ENCODE measurements at regions not wholly inside any gene's neighbourhood (a gene's known extent, or its start where the extent isn't known, plus 50 kb on each side); places are given as distances from the start of the nearest gene placed in this dataset.

DNA sequence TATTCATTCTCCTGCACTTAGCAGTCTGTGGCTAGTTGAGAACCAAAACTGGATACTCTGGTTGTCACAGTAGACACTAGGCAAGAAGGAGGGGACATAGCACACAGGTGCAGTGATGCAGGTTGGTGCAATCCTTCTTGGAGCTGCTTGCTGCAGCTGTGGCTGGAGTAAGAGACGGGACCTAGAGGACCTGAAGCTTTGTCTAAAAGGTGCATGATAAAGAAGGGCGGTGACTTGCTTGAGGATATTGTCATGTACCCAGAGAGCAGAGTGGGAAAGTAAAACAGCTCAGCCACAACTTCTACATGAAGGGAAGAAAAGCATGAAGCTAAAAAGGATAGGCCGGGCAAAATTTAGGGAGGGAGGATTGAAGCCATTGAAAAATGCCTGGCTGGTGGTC lies 304.1 kb upstream of the KIRREL3 start:
- Histone ChIP-seq H4K20me1 (ENCODE audit: insufficient read depth, low read length) (no peaks in the 10 kb centered on the region), H3K27ac (ENCODE audit: low read depth, low read length) (no peak overlapping the region), H3K27me3 (ENCODE audit: insufficient read depth, low read length) (no peaks in the 10 kb centered on the region), H3K4me3 (ENCODE audit: insufficient read depth, low read depth, low read length) (no peak overlapping the region), H3K79me2 (ENCODE audit: insufficient read depth, low read length) (no peaks in the 10 kb centered on the region), H2AFZ (ENCODE audit: low read depth, low read length) (no peak overlapping the region), H3K9ac (ENCODE audit: low read length) (no peak overlapping the region), H3K4me2 (ENCODE audit: low read length) (no peak overlapping the region), H3K9me3 (ENCODE audit: insufficient read depth, low read depth, low read length) (no peaks in the 10 kb centered on the region), H3K36me3 (ENCODE audit: insufficient read depth, low read length) (no peaks in the 10 kb centered on the region), H3K4me1 (ENCODE audit: insufficient read depth, low read length) (no peaks in the 10 kb centered on the region)
- no peaks in the 10 kb centered on the region for H3K4me1 Mint-ChIP-seq (ENCODE audit: low read depth, unreplicated experiment)
- H3K4me3 Mint-ChIP-seq (ENCODE audit: unreplicated experiment): no peak overlapping the region
- TF ChIP-seq, protein P1, sequence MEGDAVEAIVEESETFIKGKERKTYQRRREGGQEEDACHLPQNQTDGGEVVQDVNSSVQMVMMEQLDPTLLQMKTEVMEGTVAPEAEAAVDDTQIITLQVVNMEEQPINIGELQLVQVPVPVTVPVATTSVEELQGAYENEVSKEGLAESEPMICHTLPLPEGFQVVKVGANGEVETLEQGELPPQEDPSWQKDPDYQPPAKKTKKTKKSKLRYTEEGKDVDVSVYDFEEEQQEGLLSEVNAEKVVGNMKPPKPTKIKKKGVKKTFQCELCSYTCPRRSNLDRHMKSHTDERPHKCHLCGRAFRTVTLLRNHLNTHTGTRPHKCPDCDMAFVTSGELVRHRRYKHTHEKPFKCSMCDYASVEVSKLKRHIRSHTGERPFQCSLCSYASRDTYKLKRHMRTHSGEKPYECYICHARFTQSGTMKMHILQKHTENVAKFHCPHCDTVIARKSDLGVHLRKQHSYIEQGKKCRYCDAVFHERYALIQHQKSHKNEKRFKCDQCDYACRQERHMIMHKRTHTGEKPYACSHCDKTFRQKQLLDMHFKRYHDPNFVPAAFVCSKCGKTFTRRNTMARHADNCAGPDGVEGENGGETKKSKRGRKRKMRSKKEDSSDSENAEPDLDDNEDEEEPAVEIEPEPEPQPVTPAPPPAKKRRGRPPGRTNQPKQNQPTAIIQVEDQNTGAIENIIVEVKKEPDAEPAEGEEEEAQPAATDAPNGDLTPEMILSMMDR (IDR thresholded peaks at IDR 0.05; ENCODE audit: insufficient read depth, low read depth, low read length): no peak
- TF ChIP-seq EZH2 (IDR thresholded peaks at IDR 0.05; ENCODE audit: insufficient read depth, low read length): no peak
- peaks cover 7% of the 10 kb centered on the region for H3K27me3 Mint-ChIP-seq (ENCODE audit: low read depth, unreplicated experiment)
- FAIRE-seq (no peak), DNase-seq (ENCODE audit: low read depth) (no peak)
- no peaks in the 10 kb centered on the region for H3K9me3 Mint-ChIP-seq (ENCODE audit: unreplicated experiment)
- no peaks in the 10 kb centered on the region for H3K36me3 Mint-ChIP-seq (ENCODE audit: low read depth, unreplicated experiment)
- no peak overlapping the region for H3K27ac Mint-ChIP-seq (ENCODE audit: unreplicated experiment)

DNA sequence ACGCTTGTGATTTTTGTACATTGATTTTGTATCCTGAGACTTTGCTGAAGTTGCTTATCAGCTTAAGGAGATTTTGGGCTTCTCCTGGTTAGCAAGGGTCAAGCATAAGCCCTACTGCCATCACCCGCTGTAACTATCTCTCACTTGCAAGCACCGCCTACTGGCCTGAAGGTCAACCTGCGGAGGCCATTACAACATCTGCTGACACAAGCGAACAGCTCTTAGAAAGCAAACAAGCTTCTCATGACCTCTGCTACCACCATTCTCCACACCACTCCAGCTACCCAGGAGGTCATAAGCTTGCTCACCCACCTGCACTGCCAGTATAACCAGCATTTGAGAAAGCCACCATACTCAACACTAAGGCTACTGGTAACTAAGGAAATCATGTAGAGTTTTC lies 288.4 kb upstream of the KIRREL3 start:
- no peak overlapping the region for H2AFZ ChIP-seq (ENCODE audit: low read depth, low read length)
- no peaks in the 10 kb centered on the region for H3K36me3 Mint-ChIP-seq (ENCODE audit: low read depth, unreplicated experiment)
- H3K9me3 ChIP-seq (ENCODE audit: insufficient read depth, low read depth, low read length): no peaks in the 10 kb centered on the region
- H3K27ac Mint-ChIP-seq (ENCODE audit: unreplicated experiment): no peak overlapping the region
- H3K4me3 Mint-ChIP-seq (ENCODE audit: unreplicated experiment): no peak overlapping the region
- no peak overlapping the region for H3K4me2 ChIP-seq (ENCODE audit: low read length)
- no peaks in the 10 kb centered on the region for H3K79me2 ChIP-seq (ENCODE audit: insufficient read depth, low read length)
- FAIRE-seq (no peak), DNase-seq (ENCODE audit: low read depth) (no peak)
- no peak overlapping the region for H3K4me3 ChIP-seq (ENCODE audit: insufficient read depth, low read depth, low read length)
- no peaks in the 10 kb centered on the region for H4K20me1 ChIP-seq (ENCODE audit: insufficient read depth, low read length)
- no peaks in the 10 kb centered on the region for H3K27me3 ChIP-seq (ENCODE audit: insufficient read depth, low read length)
- H3K9me3 Mint-ChIP-seq (ENCODE audit: unreplicated experiment): peaks cover 4% of the 10 kb centered on the region
- H3K9ac ChIP-seq (ENCODE audit: low read length): no peak overlapping the region
- H3K27ac ChIP-seq (ENCODE audit: low read depth, low read length): no peak overlapping the region
- no peaks in the 10 kb centered on the region for H3K27me3 Mint-ChIP-seq (ENCODE audit: low read depth, unreplicated experiment)
- no peaks in the 10 kb centered on the region for H3K4me1 ChIP-seq (ENCODE audit: insufficient read depth, low read length)
- TF ChIP-seq EZH2 (IDR thresholded peaks at IDR 0.05; ENCODE audit: insufficient read depth, low read length): no peak
- TF ChIP-seq, protein P1 (IDR thresholded peaks at IDR 0.05; ENCODE audit: insufficient read depth, low read depth, low read length): no peak
- H3K4me1 Mint-ChIP-seq (ENCODE audit: low read depth, unreplicated experiment): no peaks in the 10 kb centered on the region
- no peaks in the 10 kb centered on the region for H3K36me3 ChIP-seq (ENCODE audit: insufficient read depth, low read length)

DNA sequence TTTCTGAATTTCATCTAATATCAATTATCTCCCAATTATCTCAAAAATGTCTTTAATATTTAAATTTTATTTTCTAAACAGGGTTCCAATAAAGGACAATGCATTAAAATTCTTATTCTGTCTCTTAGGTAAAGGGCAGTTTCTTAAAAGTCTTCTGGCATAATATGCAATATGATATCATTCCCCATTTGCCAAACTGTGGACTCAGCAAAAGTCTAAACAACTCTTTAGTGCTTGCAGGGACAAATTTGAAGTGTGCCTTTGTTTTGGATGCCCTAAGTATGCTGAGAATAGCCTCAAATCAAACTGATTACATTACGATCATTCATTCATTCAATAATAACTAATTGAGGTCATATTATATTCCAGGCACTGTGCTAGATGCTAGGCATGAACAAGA lies 281.0 kb upstream of the KIRREL3 start:
- no peak overlapping the region for H3K4me2 ChIP-seq (ENCODE audit: low read length)
- no peaks in the 10 kb centered on the region for H3K27me3 Mint-ChIP-seq (ENCODE audit: low read depth, unreplicated experiment)
- no peaks in the 10 kb centered on the region for H3K4me1 ChIP-seq (ENCODE audit: insufficient read depth, low read length)
- FAIRE-seq (no peak), DNase-seq (ENCODE audit: low read depth) (no peak)
- no peaks in the 10 kb centered on the region for H3K27me3 ChIP-seq (ENCODE audit: insufficient read depth, low read length)
- no peaks in the 10 kb centered on the region for H3K9me3 Mint-ChIP-seq (ENCODE audit: unreplicated experiment)
- H3K27ac ChIP-seq (ENCODE audit: low read depth, low read length): no peak overlapping the region
- H3K4me1 Mint-ChIP-seq (ENCODE audit: low read depth, unreplicated experiment): peaks cover 4% of the 10 kb centered on the region
- no peaks in the 10 kb centered on the region for H3K36me3 Mint-ChIP-seq (ENCODE audit: low read depth, unreplicated experiment)
- no peaks in the 10 kb centered on the region for H3K79me2 ChIP-seq (ENCODE audit: insufficient read depth, low read length)
- no peak overlapping the region for H3K9ac ChIP-seq (ENCODE audit: low read length)
- H4K20me1 ChIP-seq (ENCODE audit: insufficient read depth, low read length): no peaks in the 10 kb centered on the region
- no peak overlapping the region for H3K27ac Mint-ChIP-seq (ENCODE audit: unreplicated experiment)
- H2AFZ ChIP-seq (ENCODE audit: low read depth, low read length): no peak overlapping the region
- no peak overlapping the region for H3K4me3 ChIP-seq (ENCODE audit: insufficient read depth, low read depth, low read length)
- H3K4me3 Mint-ChIP-seq (ENCODE audit: unreplicated experiment): no peak overlapping the region
- H3K36me3 ChIP-seq (ENCODE audit: insufficient read depth, low read length): no peaks in the 10 kb centered on the region
- TF ChIP-seq, protein P1 (IDR thresholded peaks at IDR 0.05; ENCODE audit: insufficient read depth, low read depth, low read length): no peak
- TF ChIP-seq EZH2 (IDR thresholded peaks at IDR 0.05; ENCODE audit: insufficient read depth, low read length): no peak
- no peaks in the 10 kb centered on the region for H3K9me3 ChIP-seq (ENCODE audit: insufficient read depth, low read depth, low read length)

Measured in astrocyte (in vitro differentiated cells and primary cell).